Upper lobe of left lung (tissue), 4 donors: ENCODE measurements at regions not wholly inside any gene's neighbourhood (a gene's known extent, or its start where the extent isn't known, plus 50 kb on each side); places are given as distances from the start of the nearest gene placed in this dataset.

Source experiments
- CTCF ChIP-seq, 6 experiments: fragments of 450-650 bp in 4 of 6; fragments of 200-600 bp in 2 of 6; sonication (generic) in 2 of 6; IDR thresholded peaks; one replicate each; pipeline ENCODE4 v1.5.1; 2016 to 2019; ENCODE audit warnings: antibody characterized with exemption in 6 of 6
- EP300 ChIP-seq, 4 donors: sonication (generic); formaldehyde crosslinking; IDR thresholded peaks; one replicate each; pipeline ENCODE4 v1.5.1; 2017; ENCODE audit warnings: antibody characterized with exemption in 4 of 4, control low read depth in 2 of 4

GRCh38 chr18:2303517-2304238, 267.6 kb downstream of the METTL4 start:
- TF ChIP-seq EP300 (IDR thresholded peaks at IDR 0.05): no peak
- TF ChIP-seq CTCF (IDR thresholded peaks at IDR 0.05): no peak
